AG08396 (cell line): ENCODE measurements at regions not wholly inside any gene's neighbourhood (a gene's known extent, or its start where the extent isn't known, plus 50 kb on each side); places are given as distances from the start of the nearest gene placed in this dataset.

Source experiments
- DNase-seq: peaks from one replicate; pipeline ENCODE4 v3.0.0; 2012; ENCODE audit warnings: low spot score, mixed read lengths

GRCh38 chr19:28843761-28844492 is 369.0 kb downstream of the UQCRFS1 start:
- DNase-seq = no peak

- no peak for DNase-seq
These were observed 371.4 kb downstream of the UQCRFS1 start for GRCh38 chr19:28841531-28841930.

- no peak for DNase-seq
These were observed 372.1 kb downstream of the UQCRFS1 start for GRCh38 chr19:28840891-28841290.

- DNase-seq = no peak
These were observed 373.5 kb downstream of the UQCRFS1 start for GRCh38 chr19:28839455-28839854.

GRCh38 chr19:28838909-28839308 is 374.0 kb downstream of the UQCRFS1 start:
- no peak for DNase-seq

- no peak for DNase-seq
These were observed 376.5 kb downstream of the UQCRFS1 start for GRCh38 chr19:28836421-28836820.

GRCh38 chr19:28834996-28835395 is 378.0 kb downstream of the UQCRFS1 start:
- DNase-seq = no peak

- DNase-seq = no peak
These were observed 381.5 kb downstream of the UQCRFS1 start for GRCh38 chr19:28831462-28831861.

- no peak for DNase-seq
These were observed 383.2 kb downstream of the UQCRFS1 start for GRCh38 chr19:28829762-28830161.

- no peak for DNase-seq
These were observed 383.6 kb downstream of the UQCRFS1 start for GRCh38 chr19:28829359-28829758.

- no peak for DNase-seq
These were observed 384.6 kb downstream of the UQCRFS1 start for GRCh38 chr19:28828276-28828870.

- DNase-seq = no peak
These were observed 385.6 kb downstream of the UQCRFS1 start for GRCh38 chr19:28827382-28827781.

- no peak for DNase-seq
These were observed 389.5 kb downstream of the UQCRFS1 start for GRCh38 chr19:28823338-28823961.

GRCh38 chr19:28820289-28820688 is 392.7 kb downstream of the UQCRFS1 start:
- DNase-seq = no peak

GRCh38 chr19:28815257-28815656 is 397.7 kb downstream of the UQCRFS1 start:
- no peak for DNase-seq

- no peak for DNase-seq
These were observed 418.6 kb downstream of the UQCRFS1 start for GRCh38 chr19:28794301-28794700.

- no peak for DNase-seq
These were observed 419.4 kb downstream of the UQCRFS1 start for GRCh38 chr19:28793391-28794168.

GRCh38 chr19:28785971-28786370 is 427.0 kb downstream of the UQCRFS1 start:
- DNase-seq = no peak

GRCh38 chr19:28764066-28764465 is 448.9 kb downstream of the UQCRFS1 start:
- no peak for DNase-seq

- DNase-seq = no peak
These were observed 466.5 kb downstream of the UQCRFS1 start for GRCh38 chr19:28746478-28746877.

- no peak for DNase-seq
These were observed 468.0 kb downstream of the UQCRFS1 start for GRCh38 chr19:28744943-28745342.

- DNase-seq = no peak
These were observed 468.9 kb downstream of the UQCRFS1 start for GRCh38 chr19:28744014-28744413.
